ENCODE measurements at regions not wholly inside any gene's neighbourhood (a gene's known extent, or its start where the extent isn't known, plus 50 kb on each side); places are given as distances from the start of the nearest gene placed in this dataset.

DNA sequence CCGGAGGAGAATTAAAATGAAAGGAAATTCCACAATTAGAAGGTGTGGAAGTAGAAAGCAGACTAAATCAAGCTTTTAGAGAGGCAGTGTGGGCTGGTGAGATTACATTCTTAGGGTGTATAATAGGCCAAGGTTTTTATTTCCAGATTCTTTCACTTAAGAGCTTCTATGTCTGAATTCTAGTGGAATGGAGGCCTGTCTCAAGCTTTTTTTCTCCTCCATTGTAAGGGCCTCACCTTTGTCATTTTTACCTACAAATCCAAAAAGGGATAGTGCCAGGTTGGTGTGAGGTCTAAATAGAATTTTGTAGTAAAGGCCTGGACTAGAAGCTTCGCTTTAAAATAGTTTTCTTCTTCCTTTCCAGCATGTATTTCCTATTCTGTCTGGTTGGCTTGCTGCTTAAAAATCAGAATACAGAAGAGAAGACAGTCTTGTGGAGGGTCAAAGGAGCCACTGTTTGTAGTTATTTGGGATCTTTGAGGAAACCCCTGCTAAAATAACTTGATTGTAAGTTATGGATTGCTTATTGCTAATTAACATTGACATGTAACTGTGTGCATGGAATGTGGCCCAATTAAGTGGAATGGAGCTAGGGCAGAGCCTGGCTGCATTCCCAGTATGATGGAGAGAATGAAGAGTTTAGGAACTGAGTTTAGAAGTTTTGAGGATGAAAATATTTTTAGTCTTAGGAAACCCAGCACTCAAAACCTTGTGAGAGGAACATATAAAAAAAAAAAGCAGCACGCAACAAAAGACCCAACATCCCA is 162.5 kb upstream of the B3GALT2 start:
- no peak for DNase-seq (ENCODE audit: low read depth)
- H3K4me3 ChIP-seq (replicated peaks; ENCODE audit: low read depth, low read length) = no peak overlapping the region
- TF ChIP-seq, protein P1, sequence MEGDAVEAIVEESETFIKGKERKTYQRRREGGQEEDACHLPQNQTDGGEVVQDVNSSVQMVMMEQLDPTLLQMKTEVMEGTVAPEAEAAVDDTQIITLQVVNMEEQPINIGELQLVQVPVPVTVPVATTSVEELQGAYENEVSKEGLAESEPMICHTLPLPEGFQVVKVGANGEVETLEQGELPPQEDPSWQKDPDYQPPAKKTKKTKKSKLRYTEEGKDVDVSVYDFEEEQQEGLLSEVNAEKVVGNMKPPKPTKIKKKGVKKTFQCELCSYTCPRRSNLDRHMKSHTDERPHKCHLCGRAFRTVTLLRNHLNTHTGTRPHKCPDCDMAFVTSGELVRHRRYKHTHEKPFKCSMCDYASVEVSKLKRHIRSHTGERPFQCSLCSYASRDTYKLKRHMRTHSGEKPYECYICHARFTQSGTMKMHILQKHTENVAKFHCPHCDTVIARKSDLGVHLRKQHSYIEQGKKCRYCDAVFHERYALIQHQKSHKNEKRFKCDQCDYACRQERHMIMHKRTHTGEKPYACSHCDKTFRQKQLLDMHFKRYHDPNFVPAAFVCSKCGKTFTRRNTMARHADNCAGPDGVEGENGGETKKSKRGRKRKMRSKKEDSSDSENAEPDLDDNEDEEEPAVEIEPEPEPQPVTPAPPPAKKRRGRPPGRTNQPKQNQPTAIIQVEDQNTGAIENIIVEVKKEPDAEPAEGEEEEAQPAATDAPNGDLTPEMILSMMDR (IDR thresholded peaks at IDR 0.05; ENCODE audit: low read length, missing control alignments) = no peak

DNA sequence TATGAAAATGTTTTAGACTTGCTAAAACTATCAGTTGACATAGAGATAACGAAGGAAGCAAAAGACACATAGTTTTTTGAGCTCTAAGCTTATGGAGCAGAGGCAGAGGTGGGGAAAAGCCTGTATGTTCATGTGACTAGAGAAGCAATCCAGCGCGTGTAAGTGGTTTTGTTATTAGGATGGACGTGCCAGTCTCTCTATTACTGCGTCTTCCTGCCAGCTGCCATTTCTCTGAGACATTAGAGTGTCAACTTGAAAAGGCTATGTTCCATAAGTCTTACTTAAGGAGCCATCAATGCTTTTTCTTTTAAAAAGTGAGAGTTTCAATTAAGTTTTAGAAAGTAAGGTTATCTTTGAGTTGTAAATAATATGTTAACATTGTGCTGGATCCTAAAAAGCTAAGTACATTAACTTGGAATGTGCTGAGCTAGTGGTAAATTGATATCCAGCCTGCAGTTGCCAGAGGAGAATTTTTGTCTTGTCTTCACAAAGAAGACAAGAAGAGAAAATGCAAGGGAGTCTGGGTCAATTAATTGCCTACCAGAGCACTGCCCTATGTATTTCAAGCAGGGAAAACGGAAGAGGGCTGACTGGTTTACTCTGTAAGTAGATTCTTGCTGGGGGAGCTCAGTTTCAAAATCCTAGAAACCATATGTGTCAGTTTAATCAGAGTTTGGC is 161.8 kb upstream of the B3GALT2 start:
- no peak overlapping the region for H3K4me3 ChIP-seq (replicated peaks; ENCODE audit: low read depth, low read length)
- DNase-seq (ENCODE audit: low read depth) = no peak
- TF ChIP-seq, protein P1 (IDR thresholded peaks at IDR 0.05; ENCODE audit: low read length, missing control alignments) = no peak

DNA sequence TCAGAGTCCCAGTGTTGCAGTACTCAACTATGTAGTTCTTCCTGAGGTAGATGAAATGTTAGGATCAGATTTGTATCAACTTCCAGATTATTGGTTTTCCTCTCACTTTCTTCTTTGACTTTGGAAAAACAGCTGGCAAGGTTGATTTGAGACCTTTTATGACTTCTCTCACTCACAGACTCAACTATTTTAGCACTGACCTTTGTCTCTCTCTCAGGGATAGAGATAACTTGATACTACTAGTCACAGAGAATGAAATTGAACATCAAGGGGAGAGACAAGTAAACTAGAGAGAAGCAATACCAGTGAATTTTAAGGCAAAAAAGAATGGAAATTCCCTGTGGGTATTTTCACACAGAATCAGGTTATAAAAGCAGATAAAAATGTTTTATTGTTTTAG is 159.7 kb upstream of the B3GALT2 start:
- no peak for DNase-seq (ENCODE audit: low read depth)
- TF ChIP-seq, protein P1 (IDR thresholded peaks at IDR 0.05; ENCODE audit: low read length, missing control alignments) = no peak
- H3K4me3 ChIP-seq (replicated peaks; ENCODE audit: low read depth, low read length) = no peak overlapping the region

DNA sequence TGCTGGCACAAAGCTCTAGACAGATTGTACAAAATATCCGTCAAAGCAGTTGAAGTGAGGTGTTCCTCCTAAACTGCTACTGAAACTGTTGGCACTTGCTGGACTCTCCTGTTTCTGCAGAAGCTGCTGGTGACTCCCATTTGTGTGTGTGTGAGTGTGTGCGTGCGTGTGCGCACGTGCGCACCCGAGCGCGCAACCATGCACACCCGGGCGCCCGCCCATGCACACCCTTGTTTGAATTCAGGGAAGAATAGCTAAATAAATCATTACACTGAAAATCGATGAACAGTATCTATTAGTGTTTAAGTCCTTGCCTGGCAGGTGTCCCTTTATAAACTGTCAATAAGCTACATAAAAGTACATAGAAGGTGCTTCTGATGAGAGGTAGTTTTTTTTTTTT is 156.4 kb upstream of the B3GALT2 start:
- TF ChIP-seq, protein P1 (IDR thresholded peaks at IDR 0.05; ENCODE audit: low read length, missing control alignments) = no peak
- H3K4me3 ChIP-seq (replicated peaks; ENCODE audit: low read depth, low read length) = no peak overlapping the region
- no peak for DNase-seq (ENCODE audit: low read depth)

DNA sequence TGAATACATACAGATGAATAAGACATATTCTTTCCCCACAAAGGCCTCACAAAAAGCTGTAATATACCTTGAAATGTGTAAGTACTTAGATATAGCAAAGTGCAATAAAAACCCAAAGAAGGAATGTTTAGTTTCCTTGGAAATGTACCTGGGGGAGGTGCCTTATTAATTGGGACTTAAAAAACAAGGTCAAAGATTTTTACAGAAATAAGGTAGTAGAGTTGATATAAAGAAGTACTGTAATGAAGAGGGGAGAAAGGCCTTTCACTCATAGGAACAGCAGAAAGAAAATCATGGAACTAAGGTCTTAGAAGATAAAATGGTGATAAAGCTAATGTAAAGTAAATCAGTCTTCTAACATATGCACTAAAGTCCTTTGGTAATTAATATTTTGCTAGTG is 153.9 kb upstream of the B3GALT2 start:
- no peak for DNase-seq (ENCODE audit: low read depth)
- TF ChIP-seq, protein P1 (IDR thresholded peaks at IDR 0.05; ENCODE audit: low read length, missing control alignments) = no peak
- H3K4me3 ChIP-seq (replicated peaks; ENCODE audit: low read depth, low read length) = no peak overlapping the region

DNA sequence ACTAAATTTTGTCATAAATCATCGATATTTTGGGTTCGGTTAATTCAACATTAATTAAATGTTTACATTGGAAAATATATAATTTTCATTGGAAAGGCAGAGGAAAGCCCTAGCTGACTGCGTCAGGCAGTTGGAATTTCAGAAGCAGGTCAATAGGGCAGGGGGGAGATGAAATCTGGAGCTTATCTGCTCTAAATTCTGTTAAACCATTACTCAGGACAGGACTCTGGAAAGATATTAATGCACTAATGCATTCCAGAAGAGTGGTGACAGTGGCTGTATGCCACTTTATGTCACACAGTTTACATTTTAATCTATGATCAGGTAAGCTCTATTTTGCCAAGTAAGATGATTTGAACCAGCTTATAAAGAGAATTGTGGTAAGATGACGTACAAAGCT is 153.0 kb upstream of the B3GALT2 start:
- H3K4me3 ChIP-seq (replicated peaks; ENCODE audit: low read depth, low read length) = no peak overlapping the region
- TF ChIP-seq, protein P1 (IDR thresholded peaks at IDR 0.05; ENCODE audit: low read length, missing control alignments) = no peak
- DNase-seq (ENCODE audit: low read depth) = no peak
